ENCODE measurements at regions not wholly inside any gene's neighbourhood (a gene's known extent, or its start where the extent isn't known, plus 50 kb on each side); places are given as distances from the start of the nearest gene placed in this dataset.

DNA sequence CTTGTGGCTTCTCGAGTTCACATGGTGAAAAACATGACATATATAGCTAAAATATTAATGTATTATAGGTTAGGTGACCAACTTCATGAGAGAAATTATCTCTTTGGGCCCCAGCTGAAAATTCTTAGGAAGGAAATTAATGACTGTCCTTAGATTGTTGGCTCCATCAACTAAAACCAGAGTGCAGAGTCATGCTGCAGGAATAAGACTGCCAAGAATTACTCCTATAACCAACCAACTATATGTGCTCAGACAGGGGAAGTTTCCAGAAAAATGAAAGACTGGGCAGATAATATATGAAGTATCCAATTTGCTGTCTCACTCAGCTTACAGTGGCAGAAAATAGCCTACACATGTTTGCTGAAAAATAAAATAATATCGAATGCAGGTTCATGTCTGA is 71.0 kb upstream of the TMEFF2 start:
- Histone ChIP-seq H2AFZ (ENCODE audit: low read depth, low read length, poor library complexity, severe bottlenecking) (no peak overlapping the region), H3K9ac (ENCODE audit: low read length) (no peak overlapping the region), H3K9me2 (ENCODE audit: insufficient read depth) (no peaks in the 10 kb centered on the region), H3K9me3 (ENCODE audit: control insufficient read depth in 1 of 2, insufficient read depth in 1 of 2, low read depth in 1 of 2, low read length in 2 of 2) (no peaks in the 10 kb centered on the region), H3K79me2 (ENCODE audit: insufficient read depth, low read length) (no peaks in the 10 kb centered on the region), H3K36me3 (ENCODE audit: control insufficient read depth in 1 of 2, insufficient read depth in 2 of 2, low read length in 2 of 2) (no peaks in the 10 kb centered on the region), H3K27ac (ENCODE audit: low read depth, low read length) (no peak overlapping the region), H3K4me1 (ENCODE audit: control insufficient read depth in 1 of 2, insufficient read depth in 2 of 2, low read length in 2 of 2) (no peaks in the 10 kb centered on the region), H3K27me3 (ENCODE audit: insufficient read depth, low read length) (no peaks in the 10 kb centered on the region), H3K4me3 (replicated peaks in 1 of 2; ENCODE audit: low read depth in 1 of 2, low read length in 2 of 2) (no peak overlapping the region), H3K4me2 (ENCODE audit: low read length) (no peak overlapping the region), H4K20me1 (ENCODE audit: insufficient read depth) (no peaks in the 10 kb centered on the region)
- intact Hi-C loops (cut with micrococcal nuclease), result no loop called here
- TF ChIP-seq SIN3A (IDR thresholded peaks at IDR 0.05; ENCODE audit: low read depth), result no peak
- no peak for TF ChIP-seq ZNF274 (IDR thresholded peaks at IDR 0.05; ENCODE audit: low read depth, low read length)
- TF ChIP-seq, protein P1, sequence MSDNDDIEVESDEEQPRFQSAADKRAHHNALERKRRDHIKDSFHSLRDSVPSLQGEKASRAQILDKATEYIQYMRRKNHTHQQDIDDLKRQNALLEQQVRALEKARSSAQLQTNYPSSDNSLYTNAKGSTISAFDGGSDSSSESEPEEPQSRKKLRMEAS (IDR thresholded peaks at IDR 0.05), result no peak
- no peak for TF ChIP-seq TCF7L2 (IDR thresholded peaks at IDR 0.05; ENCODE audit: borderline replicate concordance, extremely low read depth, insufficient read depth, insufficient read length)
- TF ChIP-seq FOSL1 (IDR thresholded peaks at IDR 0.05; ENCODE audit: low read depth), result no peak
- no peak for TF ChIP-seq RAD21 (IDR thresholded peaks at IDR 0.05; ENCODE audit: low read depth)
- no peak for ATAC-seq
- RAD21 ChIA-PET (ENCODE audit: low non-redundant PET in 1 of 2, low total read pairs in 2 of 2, uncharacterized antibody in 2 of 2, unreplicated experiment in 2 of 2), result no interaction called here
- CTCF ChIA-PET, result no interaction called here
- POLR2A ChIA-PET, result no interaction called here
- DNase-seq (ENCODE audit: low read depth, low spot score), result no peak
- BruUV-seq (replicated peaks), result no TSS peak

GRCh38 chr2:192254444-192254843 is 59.7 kb upstream of the TMEFF2 start:
- CTCF ChIA-PET, result no interaction called here
- Histone ChIP-seq H3K4me3 (replicated peaks in 1 of 2; ENCODE audit: low read depth in 1 of 2, low read length in 2 of 2) (no peak overlapping the region), H3K4me1 (ENCODE audit: control insufficient read depth in 1 of 2, insufficient read depth in 2 of 2, low read length in 2 of 2) (no peaks in the 10 kb centered on the region), H3K27me3 (ENCODE audit: insufficient read depth, low read length) (no peaks in the 10 kb centered on the region), H3K27ac (ENCODE audit: low read depth, low read length) (no peak overlapping the region), H2AFZ (ENCODE audit: low read depth, low read length, poor library complexity, severe bottlenecking) (no peak overlapping the region), H3K9ac (ENCODE audit: low read length) (no peak overlapping the region), H3K79me2 (ENCODE audit: insufficient read depth, low read length) (no peaks in the 10 kb centered on the region), H3K9me2 (ENCODE audit: insufficient read depth) (no peaks in the 10 kb centered on the region), H3K4me2 (ENCODE audit: low read length) (no peak overlapping the region), H3K36me3 (ENCODE audit: control insufficient read depth in 1 of 2, insufficient read depth in 2 of 2, low read length in 2 of 2) (no peaks in the 10 kb centered on the region), H3K9me3 (ENCODE audit: control insufficient read depth in 1 of 2, insufficient read depth in 1 of 2, low read depth in 1 of 2, low read length in 2 of 2) (no peaks in the 10 kb centered on the region), H4K20me1 (ENCODE audit: insufficient read depth) (no peaks in the 10 kb centered on the region)
- intact Hi-C loops (cut with micrococcal nuclease), result no loop called here
- DNase-seq (ENCODE audit: low read depth, low spot score), result no peak
- TF ChIP-seq ZFX (IDR thresholded peaks at IDR 0.05) (no peak), JUND (IDR thresholded peaks at IDR 0.05) (no peak), ELF1 (IDR thresholded peaks at IDR 0.05; ENCODE audit: borderline replicate concordance, low read depth) (no peak), ATF3 (IDR thresholded peaks at IDR 0.05) (no peak), REST (IDR thresholded peaks at IDR 0.05; ENCODE audit: low read depth) (no peak), EGR1 (IDR thresholded peaks at IDR 0.05; ENCODE audit: low read depth) (no peak), CEBPB (IDR thresholded peaks at IDR 0.05; ENCODE audit: low read depth) (no peak), SP1 (IDR thresholded peaks at IDR 0.05; ENCODE audit: low read depth) (no peak), CBX3 (IDR thresholded peaks at IDR 0.05; ENCODE audit: low read depth) (no peak), POLR2A (IDR thresholded peaks at IDR 0.05; ENCODE audit: borderline replicate concordance, extremely low read depth, insufficient read depth, insufficient read length) (no peak), CTCF (IDR thresholded peaks at IDR 0.05 in 2 of 3, conservative IDR thresholded peaks at IDR 0.05 in 1 of 3; ENCODE audit: borderline replicate concordance in 1 of 3, insufficient read depth in 1 of 3, low read depth in 2 of 3, low read length in 2 of 3) (no peak)
- TF ChIP-seq, protein P1 (IDR thresholded peaks at IDR 0.05), result no peak
- BruUV-seq (replicated peaks), result no TSS peak
- no peak for ATAC-seq
- RAD21 ChIA-PET (ENCODE audit: low non-redundant PET in 1 of 2, low total read pairs in 2 of 2, uncharacterized antibody in 2 of 2, unreplicated experiment in 2 of 2), result no interaction called here
- POLR2A ChIA-PET, result no interaction called here

Data from HCT116 (cell line).